ENCODE measurements at regions not wholly inside any gene's neighbourhood (a gene's known extent, or its start where the extent isn't known, plus 50 kb on each side); places are given as distances from the start of the nearest gene placed in this dataset.

DNA sequence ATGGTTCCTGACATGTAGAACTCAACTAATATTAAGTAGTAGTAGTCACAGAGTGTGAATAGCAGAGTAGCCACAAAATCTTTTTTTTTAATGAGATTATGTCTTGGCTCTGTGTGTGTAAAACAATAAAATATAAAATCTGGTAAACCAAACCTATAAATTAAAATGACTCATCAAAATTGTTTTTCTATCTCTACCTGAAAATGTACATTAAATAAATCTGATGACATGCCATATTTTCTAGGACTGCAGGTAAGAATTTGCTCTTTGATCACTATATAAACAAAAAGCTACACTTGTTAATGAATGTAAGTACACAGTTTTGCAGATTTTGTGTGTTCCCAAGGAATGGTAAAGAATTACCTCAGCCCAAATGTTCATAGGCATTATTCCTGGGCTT is 1231.5 kb downstream of the JRKL start:
- Histone ChIP-seq H3K4me1 (ENCODE audit: control insufficient read depth, extremely low read depth, insufficient read depth, low read length) (peaks cover 22% of the 10 kb centered on the region), H3K9me1 (replicated peaks; ENCODE audit: control insufficient read depth, extremely low read depth, insufficient read depth, low read length) (no peaks in the 10 kb centered on the region), H3K36me3 (ENCODE audit: control insufficient read depth in 2 of 2, extremely low read depth in 1 of 2, insufficient read depth in 2 of 2, low read length in 2 of 2) (no peaks in the 10 kb centered on the region), H3K9ac (replicated peaks; ENCODE audit: extremely low read depth, insufficient read depth, low read length) (no peak overlapping the region), H3K4me3 (replicated peaks in 1 of 3; ENCODE audit: insufficient read depth in 1 of 3, low read depth in 1 of 3, low read length in 3 of 3) (no peak overlapping the region), H4K20me1 (replicated peaks; ENCODE audit: control insufficient read depth, extremely low read depth, insufficient read depth, low read length) (no peaks in the 10 kb centered on the region), H3K27ac (ENCODE audit: insufficient read depth, low read depth, low read length) (no peak overlapping the region), H2AFZ (ENCODE audit: low read depth, low read length) (no peak overlapping the region), H3K4me2 (ENCODE audit: insufficient read depth, low read length) (no peak overlapping the region), H3K79me2 (ENCODE audit: control insufficient read depth, insufficient read depth, low read length) (no peaks in the 10 kb centered on the region), H3K27me3 (ENCODE audit: control insufficient read depth in 2 of 2, insufficient read depth in 2 of 2, low read length in 2 of 2) (no peaks in the 10 kb centered on the region), H3K9me3 (replicated peaks; ENCODE audit: control insufficient read depth, insufficient read depth, low read length) (peaks cover 4% of the 10 kb centered on the region)
- no peak for DNase-seq (ENCODE audit: low read depth, low spot score)
- ChIA-PET CTCF (no interaction called here), POLR2A (no interaction called here)
- dilution Hi-C loops (cut with MboI; ENCODE audit: extremely low pct_ligation_motif_present, low sequenced_read_pairs) (no loop called here), intact Hi-C loops (cut with micrococcal nuclease) (no loop called here)
- TF ChIP-seq, protein P1, sequence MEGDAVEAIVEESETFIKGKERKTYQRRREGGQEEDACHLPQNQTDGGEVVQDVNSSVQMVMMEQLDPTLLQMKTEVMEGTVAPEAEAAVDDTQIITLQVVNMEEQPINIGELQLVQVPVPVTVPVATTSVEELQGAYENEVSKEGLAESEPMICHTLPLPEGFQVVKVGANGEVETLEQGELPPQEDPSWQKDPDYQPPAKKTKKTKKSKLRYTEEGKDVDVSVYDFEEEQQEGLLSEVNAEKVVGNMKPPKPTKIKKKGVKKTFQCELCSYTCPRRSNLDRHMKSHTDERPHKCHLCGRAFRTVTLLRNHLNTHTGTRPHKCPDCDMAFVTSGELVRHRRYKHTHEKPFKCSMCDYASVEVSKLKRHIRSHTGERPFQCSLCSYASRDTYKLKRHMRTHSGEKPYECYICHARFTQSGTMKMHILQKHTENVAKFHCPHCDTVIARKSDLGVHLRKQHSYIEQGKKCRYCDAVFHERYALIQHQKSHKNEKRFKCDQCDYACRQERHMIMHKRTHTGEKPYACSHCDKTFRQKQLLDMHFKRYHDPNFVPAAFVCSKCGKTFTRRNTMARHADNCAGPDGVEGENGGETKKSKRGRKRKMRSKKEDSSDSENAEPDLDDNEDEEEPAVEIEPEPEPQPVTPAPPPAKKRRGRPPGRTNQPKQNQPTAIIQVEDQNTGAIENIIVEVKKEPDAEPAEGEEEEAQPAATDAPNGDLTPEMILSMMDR (IDR thresholded peaks at IDR 0.05; ENCODE audit: extremely low read depth in 1 of 2, insufficient read depth in 1 of 2, low read depth in 1 of 2, low read length in 2 of 2), result no peak
- TF ChIP-seq JUN (IDR thresholded peaks at IDR 0.05; ENCODE audit: borderline replicate concordance, insufficient read depth, insufficient read length, low read depth), result no peak
- TF ChIP-seq FOS (IDR thresholded peaks at IDR 0.05; ENCODE audit: borderline replicate concordance, insufficient read depth, low read length), result no peak
- no peak for TF ChIP-seq POLR2A (IDR thresholded peaks at IDR 0.05; ENCODE audit: low read depth, low read length)
- TF ChIP-seq POLR2AphosphoS5 (IDR thresholded peaks at IDR 0.05; ENCODE audit: insufficient read depth, low read depth, low read length), result no peak
- TF ChIP-seq GATA2 (IDR thresholded peaks at IDR 0.05; ENCODE audit: insufficient read depth, insufficient read length, low read depth, low read length), result no peak
- TF ChIP-seq, protein P2, sequence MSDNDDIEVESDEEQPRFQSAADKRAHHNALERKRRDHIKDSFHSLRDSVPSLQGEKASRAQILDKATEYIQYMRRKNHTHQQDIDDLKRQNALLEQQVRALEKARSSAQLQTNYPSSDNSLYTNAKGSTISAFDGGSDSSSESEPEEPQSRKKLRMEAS (IDR thresholded peaks at IDR 0.05; ENCODE audit: insufficient read depth, insufficient read length), result no peak
- no peak for TF ChIP-seq MYC (IDR thresholded peaks at IDR 0.05; ENCODE audit: low read depth, low read length)
- no peak for TF ChIP-seq EZH2 (IDR thresholded peaks at IDR 0.05; ENCODE audit: borderline replicate concordance, low read depth, low read length, severe bottlenecking)
- BruUV-seq (replicated peaks), result no TSS peak
- no peak for FAIRE-seq

Data from endothelial cell of umbilical vein (primary cell).